ENCODE measurements at regions not wholly inside any gene's neighbourhood (a gene's known extent, or its start where the extent isn't known, plus 50 kb on each side); places are given as distances from the start of the nearest gene placed in this dataset.

GRCh38 chr6:14945461-14946185, 300.2 kb upstream of the JARID2 start:
- no peak for TF ChIP-seq CTCF (IDR thresholded peaks at IDR 0.05; ENCODE audit: unreplicated experiment)
- no peak overlapping the region for H3K27ac Mint-ChIP-seq

GRCh38 chr6:14946753-14947152, 299.1 kb upstream of the JARID2 start:
- H3K27me3 Mint-ChIP-seq (ENCODE audit: low read depth) = peaks cover 7% of the 10 kb centered on the region
- H3K27ac Mint-ChIP-seq = no peak overlapping the region
- peaks cover 12% of the 10 kb centered on the region for H3K4me1 Mint-ChIP-seq
- no peak for TF ChIP-seq CTCF (IDR thresholded peaks at IDR 0.05; ENCODE audit: unreplicated experiment)
- no peak for DNase-seq (ENCODE audit: low spot score in 2 of 2, unreplicated experiment in 2 of 2)
- no peak overlapping the region for H3K4me3 Mint-ChIP-seq
- H3K36me3 Mint-ChIP-seq = no peaks in the 10 kb centered on the region
- no peaks in the 10 kb centered on the region for H3K9me3 Mint-ChIP-seq

More at GRCh38 chr6:14945461-14946185, 300.2 kb upstream of the JARID2 start:
- Mint-ChIP-seq H3K27me3 (ENCODE audit: low read depth) (peaks cover 7% of the 10 kb centered on the region), H3K4me3 (no peak overlapping the region), H3K36me3 (no peaks in the 10 kb centered on the region), H3K4me1 (peaks cover 12% of the 10 kb centered on the region), H3K9me3 (no peaks in the 10 kb centered on the region)
- DNase-seq (ENCODE audit: low spot score in 2 of 2, unreplicated experiment in 2 of 2) = no peak

- no peak for DNase-seq (ENCODE audit: low spot score in 2 of 2, unreplicated experiment in 2 of 2)
- Mint-ChIP-seq H3K9me3 (no peaks in the 10 kb centered on the region), H3K4me3 (no peak overlapping the region), H3K4me1 (peaks cover 12% of the 10 kb centered on the region), H3K36me3 (no peaks in the 10 kb centered on the region), H3K27me3 (ENCODE audit: low read depth) (peaks cover 7% of the 10 kb centered on the region), H3K27ac (no peak overlapping the region)
- TF ChIP-seq CTCF (IDR thresholded peaks at IDR 0.05; ENCODE audit: unreplicated experiment) = no peak
Measured at GRCh38 chr6:14948586-14949245, 297.2 kb upstream of the JARID2 start.

- H3K4me3 Mint-ChIP-seq = no peak overlapping the region
- H3K27me3 Mint-ChIP-seq (ENCODE audit: low read depth) = peaks cover 7% of the 10 kb centered on the region
- H3K27ac Mint-ChIP-seq = no peak overlapping the region
- DNase-seq (ENCODE audit: low spot score in 2 of 2, unreplicated experiment in 2 of 2) = no peak
- peaks cover 3% of the 10 kb centered on the region for H3K36me3 Mint-ChIP-seq
- peaks cover 9% of the 10 kb centered on the region for H3K4me1 Mint-ChIP-seq
- TF ChIP-seq CTCF (IDR thresholded peaks at IDR 0.05; ENCODE audit: unreplicated experiment) = no peak
- H3K9me3 Mint-ChIP-seq = peaks cover 4% of the 10 kb centered on the region
Measured at GRCh38 chr6:14950103-14950969, 295.5 kb upstream of the JARID2 start.

GRCh38 chr6:14950970-14951276, 294.9 kb upstream of the JARID2 start:
- Mint-ChIP-seq H3K36me3 (peaks cover 3% of the 10 kb centered on the region), H3K4me1 (peaks cover 8% of the 10 kb centered on the region), H3K4me3 (no peak overlapping the region), H3K27me3 (ENCODE audit: low read depth) (peaks cover 6% of the 10 kb centered on the region), H3K27ac (no peak overlapping the region), H3K9me3 (peaks cover 4% of the 10 kb centered on the region)
- no peak for DNase-seq (ENCODE audit: low spot score in 2 of 2, unreplicated experiment in 2 of 2)
- no peak for TF ChIP-seq CTCF (IDR thresholded peaks at IDR 0.05; ENCODE audit: unreplicated experiment)
